Subcutaneous abdominal adipose tissue (tissue), 5 donors: ENCODE measurements at regions not wholly inside any gene's neighbourhood (a gene's known extent, or its start where the extent isn't known, plus 50 kb on each side); places are given as distances from the start of the nearest gene placed in this dataset.
"Not testable (repeated sequence)": the region's sequence is repeated elsewhere in the genome, so short reads cannot be mapped to it uniquely, and the experiment has no call there.

Experiments
- H3K27ac ChIP-seq: one replicate; pipeline ENCODE4 v1.7.0; 2013; ENCODE audit warnings: low read depth, mild to moderate bottlenecking, inconsistent platforms, low read length, moderate library complexity
- H3K27me3 ChIP-seq, 5 donors: one replicate each; pipeline ENCODE4 v1.7.0; 2013; ENCODE audit warnings: low read length in 5 of 5, inconsistent platforms in 1 of 5; ENCODE audit not compliant: control insufficient read depth in 5 of 5, insufficient read depth in 4 of 5
- H3K36me3 ChIP-seq, 5 donors: one replicate each; pipeline ENCODE4 v1.7.0; 2013; ENCODE audit warnings: low read length in 5 of 5; ENCODE audit not compliant: control insufficient read depth in 5 of 5, insufficient read depth in 5 of 5
- H3K4me1 ChIP-seq, 5 donors: one replicate each; pipeline ENCODE4 v1.7.0; 2013; ENCODE audit warnings: low read length in 5 of 5, mild to moderate bottlenecking in 3 of 5, moderate library complexity in 1 of 5; ENCODE audit not compliant: control insufficient read depth in 5 of 5, insufficient read depth in 5 of 5
- H3K4me3 ChIP-seq, 5 donors: one replicate each; pipeline ENCODE4 v1.7.0; 2013; ENCODE audit warnings: low read length in 5 of 5, low read depth in 1 of 5
- H3K9ac ChIP-seq, 5 donors: one replicate each; pipeline ENCODE4 v1.7.0; 2013; ENCODE audit warnings: low read length in 5 of 5, mild to moderate bottlenecking in 4 of 5, moderate library complexity in 3 of 5
- H3K9me3 ChIP-seq, 5 donors: one replicate each; pipeline ENCODE4 v1.7.0; 2013; ENCODE audit warnings: low read length in 5 of 5; ENCODE audit not compliant: control insufficient read depth in 5 of 5
- donor health status: healthy.
- donor health status: healthy.
- donor health status: healthy.
- donor health status: healthy.
- donor health status: healthy.

DNA sequence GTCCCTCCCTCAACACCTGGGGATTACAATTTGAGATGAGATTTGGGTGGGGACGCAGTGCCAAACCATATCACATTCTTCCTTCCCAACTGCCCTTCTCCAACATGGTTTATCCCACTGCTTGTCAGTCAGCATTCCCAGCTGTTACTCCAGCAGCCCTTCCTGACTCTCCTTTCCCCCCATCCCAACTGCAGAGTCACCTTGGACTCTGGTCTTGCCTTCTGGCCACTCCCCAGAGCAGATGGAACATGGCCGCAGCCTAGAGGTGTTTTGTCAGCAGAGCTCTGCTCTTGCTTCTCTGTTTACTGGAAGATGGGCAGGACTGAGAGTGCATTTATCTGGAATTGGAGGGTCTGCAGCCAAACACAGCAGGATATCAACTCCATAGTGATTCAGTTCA is 51.2 kb upstream of the MEX3C start:
- H3K4me3 ChIP-seq: no peak overlapping the region
- no peaks in the 10 kb centered on the region for H3K36me3 ChIP-seq
- H3K27ac ChIP-seq: no peak overlapping the region
- no peaks in the 10 kb centered on the region for H3K9me3 ChIP-seq
- no peaks in the 10 kb centered on the region for H3K4me1 ChIP-seq
- no peaks in the 10 kb centered on the region for H3K27me3 ChIP-seq
- no peak overlapping the region for H3K9ac ChIP-seq

DNA sequence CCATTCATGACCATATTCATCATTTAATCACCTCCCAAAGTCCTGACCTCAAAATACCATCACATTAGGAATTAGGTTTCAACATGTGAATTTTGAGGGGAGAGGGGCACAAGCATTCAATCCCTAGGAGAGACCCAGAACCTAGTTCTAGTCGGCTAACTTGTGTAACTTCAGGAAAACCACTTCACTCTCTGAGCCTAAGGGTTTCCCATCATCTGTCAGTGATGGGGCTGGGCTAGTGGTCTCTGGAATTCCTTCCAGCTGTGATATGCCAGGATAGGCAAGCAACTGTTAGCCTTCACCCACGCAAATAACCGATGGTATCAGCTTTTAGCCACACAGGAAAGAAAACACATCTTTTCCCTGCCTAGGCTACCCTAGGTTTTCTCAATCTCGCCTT is 52.5 kb upstream of the MEX3C start:
- no peak overlapping the region for H3K27ac ChIP-seq
- no peaks in the 10 kb centered on the region for H3K27me3 ChIP-seq
- H3K4me3 ChIP-seq: no peak overlapping the region
- H3K9me3 ChIP-seq: no peaks in the 10 kb centered on the region
- H3K9ac ChIP-seq: no peak overlapping the region
- no peaks in the 10 kb centered on the region for H3K4me1 ChIP-seq
- H3K36me3 ChIP-seq: no peaks in the 10 kb centered on the region

- H3K9ac ChIP-seq: no peak overlapping the region
- H3K36me3 ChIP-seq: no peaks in the 10 kb centered on the region
- no peaks in the 10 kb centered on the region for H3K9me3 ChIP-seq
- H3K27ac ChIP-seq: no peak overlapping the region
- no peaks in the 10 kb centered on the region for H3K27me3 ChIP-seq
- H3K4me3 ChIP-seq: no peak overlapping the region
- H3K4me1 ChIP-seq: no peaks in the 10 kb centered on the region
Observed at GRCh38 chr18:51250458-51251024, 53.1 kb upstream of the MEX3C start.

GRCh38 chr18:51251625-51252024 is 54.1 kb upstream of the MEX3C start:
- H3K4me1 ChIP-seq: no peaks in the 10 kb centered on the region
- H3K4me3 ChIP-seq: no peak overlapping the region
- no peak overlapping the region for H3K27ac ChIP-seq
- no peaks in the 10 kb centered on the region for H3K36me3 ChIP-seq
- no peak overlapping the region for H3K9ac ChIP-seq
- H3K27me3 ChIP-seq: no peaks in the 10 kb centered on the region
- H3K9me3 ChIP-seq: no peaks in the 10 kb centered on the region

DNA sequence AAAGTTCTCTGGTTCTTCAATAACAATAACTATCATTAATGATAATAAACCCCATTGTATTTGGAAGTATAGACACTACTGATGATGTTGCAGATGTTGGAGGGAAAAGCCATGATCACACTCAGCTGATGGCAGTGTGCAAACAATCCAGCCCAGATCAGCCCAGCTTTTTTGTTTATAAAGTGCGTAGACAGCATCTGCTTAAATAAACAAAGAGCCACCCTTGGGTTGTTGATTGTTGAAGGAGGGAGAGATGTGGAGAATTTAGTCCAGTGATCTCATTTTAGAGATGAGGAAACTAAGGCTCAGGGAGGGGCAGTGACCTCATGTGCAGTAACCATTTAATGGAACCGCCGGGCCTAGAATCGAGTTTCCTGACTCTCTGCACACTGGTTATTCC is 56.0 kb upstream of the MEX3C start:
- Histone ChIP-seq H3K4me3 (no peak overlapping the region), H3K36me3 (no peaks in the 10 kb centered on the region), H3K27me3 (no peaks in the 10 kb centered on the region), H3K9me3 (no peaks in the 10 kb centered on the region), H3K4me1 (no peaks in the 10 kb centered on the region), H3K27ac (no peak overlapping the region), H3K9ac (no peak overlapping the region)

DNA sequence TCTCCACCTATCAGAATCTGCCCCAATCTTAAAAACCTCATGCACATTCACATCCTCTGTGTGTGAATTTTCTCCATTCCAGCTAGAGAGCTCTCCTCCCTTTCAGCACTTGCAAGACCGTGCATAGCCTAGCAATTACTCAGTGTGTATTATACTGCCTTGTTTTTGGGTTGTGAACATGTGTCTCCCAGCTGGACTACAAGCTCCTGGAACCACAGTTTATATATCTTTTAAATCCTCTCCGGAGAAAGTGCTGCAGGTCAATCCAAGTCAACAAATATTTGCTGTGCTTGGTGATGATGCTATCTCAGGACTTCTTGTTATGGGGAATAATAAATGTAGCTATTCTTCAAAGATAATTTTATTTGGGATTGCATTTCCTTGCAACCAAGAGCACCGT is 58.2 kb upstream of the MEX3C start:
- Histone ChIP-seq H3K4me1 (no peaks in the 10 kb centered on the region), H3K4me3 (no peak overlapping the region), H3K27me3 (peaks cover 0 to 3% (median 0%) of the 10 kb centered on the region in 5 donors), H3K36me3 (no peaks in the 10 kb centered on the region), H3K9me3 (no peaks in the 10 kb centered on the region), H3K9ac (no peak overlapping the region), H3K27ac (no peak overlapping the region)

DNA sequence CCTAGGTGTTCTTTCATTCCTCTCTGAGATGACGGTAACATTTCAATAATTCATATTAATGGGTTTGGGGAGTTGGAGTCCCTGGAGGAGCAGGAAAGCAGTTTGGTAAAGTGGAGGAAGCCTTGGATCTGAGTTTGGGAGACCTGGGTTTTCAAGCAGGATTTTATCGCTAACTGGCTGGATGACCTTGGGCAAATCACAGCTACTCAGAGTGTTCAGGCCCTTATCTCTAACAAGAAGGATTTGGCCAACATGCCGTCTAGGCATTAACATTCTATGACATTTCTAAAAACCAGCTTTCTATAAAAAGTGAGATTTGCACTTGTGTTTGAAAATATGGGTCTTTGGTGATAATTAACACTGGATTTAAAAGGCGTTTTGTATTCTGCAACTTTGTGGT is 59.7 kb upstream of the MEX3C start:
- H3K27ac ChIP-seq: no peak overlapping the region
- H3K36me3 ChIP-seq: no peaks in the 10 kb centered on the region
- peaks cover 0 to 3% (median 0%) of the 10 kb centered on the region in 5 donors for H3K27me3 ChIP-seq
- H3K9ac ChIP-seq: no peak overlapping the region
- H3K4me1 ChIP-seq: no peaks in the 10 kb centered on the region
- no peak overlapping the region for H3K4me3 ChIP-seq
- no peaks in the 10 kb centered on the region for H3K9me3 ChIP-seq

- H3K9me3 ChIP-seq: no peaks in the 10 kb centered on the region
- no peak overlapping the region for H3K4me3 ChIP-seq
- H3K4me1 ChIP-seq: no peaks in the 10 kb centered on the region
- H3K27ac ChIP-seq: no peak overlapping the region
- H3K36me3 ChIP-seq: no peaks in the 10 kb centered on the region
- H3K27me3 ChIP-seq: peaks cover 0 to 3% (median 0%) of the 10 kb centered on the region in 5 donors
- no peak overlapping the region for H3K9ac ChIP-seq
Observed at GRCh38 chr18:51260118-51260517, 62.6 kb upstream of the MEX3C start.

GRCh38 chr18:51266077-51266476 is 68.6 kb upstream of the MEX3C start:
- H3K9ac ChIP-seq, H3K36me3 ChIP-seq, H3K9me3 ChIP-seq, H3K27me3 ChIP-seq, H3K4me3 ChIP-seq, H3K27ac ChIP-seq, H3K4me1 ChIP-seq: not testable (repeated sequence)

DNA sequence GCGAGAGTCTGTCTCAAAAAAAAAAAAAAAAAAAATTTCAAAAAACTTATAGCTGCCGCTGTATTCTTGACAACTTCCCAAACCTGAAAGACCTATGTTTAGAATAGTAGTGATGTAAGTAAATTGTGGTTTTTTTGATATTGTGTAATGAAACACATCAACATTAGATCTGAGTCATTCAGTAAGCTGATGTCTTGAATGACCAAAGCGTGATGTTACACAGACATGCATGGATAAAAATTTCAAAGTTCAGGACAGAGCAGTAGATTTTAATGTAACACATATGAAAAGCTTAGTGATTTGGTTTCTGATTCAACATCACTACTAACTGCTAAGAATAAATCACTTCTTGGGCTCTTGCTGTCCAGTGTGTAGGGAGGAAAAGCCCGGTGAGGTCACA is 69.3 kb upstream of the MEX3C start:
- Histone ChIP-seq H3K4me1 (no peaks in the 10 kb centered on the region), H3K9ac (no peak overlapping the region), H3K27ac (no peak overlapping the region), H3K36me3 (no peaks in the 10 kb centered on the region), H3K9me3 (no peaks in the 10 kb centered on the region), H3K4me3 (no peak overlapping the region), H3K27me3 (no peaks in the 10 kb centered on the region)

GRCh38 chr18:51273437-51273836 is 76.0 kb upstream of the MEX3C start:
- Histone ChIP-seq H3K9me3 (no peaks in the 10 kb centered on the region), H3K4me1 (peaks cover 0 to 11% (median 7%) of the 10 kb centered on the region in 5 donors), H3K4me3 (no peak overlapping the region), H3K9ac (no peak overlapping the region), H3K27ac (no peak overlapping the region), H3K36me3 (no peaks in the 10 kb centered on the region), H3K27me3 (no peaks in the 10 kb centered on the region)
